K562 (cell line): ENCODE measurements at regions not wholly inside any gene's neighbourhood (a gene's known extent, or its start where the extent isn't known, plus 50 kb on each side); places are given as distances from the start of the nearest gene placed in this dataset.

Experiments
- ATAC-seq: fragments of 200-7000 bp; cut with Tn5 transposase; 3 replicates; pipeline ENCODE4 v1.9.1; 2020; ENCODE audit warnings: moderate library complexity
- BruUV-seq: library from RNA; stranded (reverse); fragments of 400-500 nt; replicated peaks from 2 replicates; lab custom pipeline; 2021; lab: Mats Ljungman, UMichigan
- CTCF ChIA-PET: fragments of 300-600 bp; formaldehyde crosslinking; extraction: SDS; loops from one replicate; lab custom pipeline; 2021; ENCODE audit warnings: low intra/inter-chr PET ratio; lab: Yijun Ruan, JAX
- POLR2A ChIA-PET: fragments of 300-600, 350-650 bp; sonication (Branson Sonifier 250); formaldehyde crosslinking; extraction: SDS; loops from one replicate; lab custom pipeline; 2021; ENCODE audit warnings: antibody characterized with exemption, inconsistent platforms; lab: Yijun Ruan, JAX
- DNase-seq, 4 experiments: peaks; one replicate each; pipeline versions ENCODE4 v3.0.0 to v3.0.0-alpha.2; 2011 to 2018; ENCODE audit warnings: low spot score in 3 of 4, mixed read lengths in 3 of 4; ENCODE audit errors: extremely low read depth in 1 of 4
- FAIRE-seq: peaks from 2 replicates; lab custom pipeline; 2011; peaks lifted over from hg19 to GRCh38; lab: Jason Lieb, UNC
- H2AFZ ChIP-seq: 2 replicates; pipeline ENCODE4 v1.6.0; 2011; ENCODE audit warnings: low read depth, low read length, control low read depth, inconsistent platforms
- H3K27ac ChIP-seq: fragments of 200-600 bp; 3 replicates; pipeline ENCODE4 v1.8.0; 2011; ENCODE audit warnings: low read depth, mild to moderate bottlenecking, control low read depth, inconsistent platforms, low read length, moderate library complexity, mixed read lengths; ENCODE audit errors: extremely low read depth
- H3K27me3 ChIP-seq, 2 experiments: fragments of 300-600 bp in 1 of 2; 2 replicates in 1 of 2; 3 replicates in 1 of 2; pipeline versions ENCODE4 v1.6.0 to v1.8.0; 2011; ENCODE audit warnings: inconsistent platforms in 2 of 2, low read length in 2 of 2, mild to moderate bottlenecking in 1 of 2, mixed read lengths in 1 of 2, moderate library complexity in 1 of 2; ENCODE audit not compliant: control insufficient read depth in 2 of 2, insufficient read depth in 2 of 2
- H3K36me3 ChIP-seq: fragments of 300-600 bp; 3 replicates; pipeline ENCODE4 v1.8.0; 2011; ENCODE audit warnings: mild to moderate bottlenecking, low read length, inconsistent platforms; ENCODE audit not compliant: control insufficient read depth, insufficient read depth
- H3K4me1 ChIP-seq, 2 experiments: fragments of 200-600 bp in 1 of 2; replicated peaks in 1 of 2; 2 replicates in 1 of 2; 3 replicates in 1 of 2; pipeline versions ENCODE4 v1.5.1 to v1.8.0; 2011; ENCODE audit warnings: inconsistent platforms in 2 of 2, low read length in 2 of 2, mild to moderate bottlenecking in 1 of 2, mixed read lengths in 1 of 2, moderate library complexity in 1 of 2; ENCODE audit not compliant: control insufficient read depth in 2 of 2, insufficient read depth in 2 of 2
- H3K4me2 ChIP-seq: 2 replicates; pipeline ENCODE4 v1.6.1; 2011; ENCODE audit warnings: low read length, control low read depth, inconsistent platforms, mixed read lengths; ENCODE audit not compliant: insufficient read depth
- H3K4me3 ChIP-seq: fragments of 200-600 bp; sonication (generic), shearing (Covaris generic); 2 replicates; pipeline ENCODE4 v1.5.1; 2016; ENCODE audit warnings: control low read depth, inconsistent platforms
- H3K79me2 ChIP-seq: fragments of 200-600 bp; 3 replicates; pipeline ENCODE4 v1.8.0; 2011; ENCODE audit warnings: low read length, inconsistent platforms; ENCODE audit not compliant: control insufficient read depth, insufficient read depth
- H3K9ac ChIP-seq, 2 experiments: 2 replicates each; pipeline versions ENCODE4 v1.6.0 to v1.6.1; 2011; ENCODE audit warnings: low read depth in 2 of 2, low read length in 2 of 2, control low read depth in 1 of 2, inconsistent platforms in 1 of 2, mild to moderate bottlenecking in 1 of 2, mixed read lengths in 1 of 2; ENCODE audit not compliant: insufficient read depth in 1 of 2
- H3K9me1 ChIP-seq: one replicate; pipeline ENCODE4 v1.6.0; 2011; ENCODE audit warnings: inconsistent platforms, mild to moderate bottlenecking, low read length, moderate library complexity; ENCODE audit not compliant: control insufficient read depth, insufficient read depth
- H3K9me3 ChIP-seq: replicated peaks from 2 replicates; pipeline ENCODE4 v1.5.1; 2011; ENCODE audit warnings: low read depth, low read length, inconsistent platforms; ENCODE audit not compliant: control insufficient read depth, insufficient read depth
- H4K20me1 ChIP-seq: replicated peaks from 2 replicates; pipeline ENCODE4 v1.6.1; 2011; ENCODE audit warnings: low read length, inconsistent platforms, mixed read lengths; ENCODE audit not compliant: control insufficient read depth, insufficient read depth
- ASH1L ChIP-seq: fragments of 450-650 bp; IDR thresholded peaks from 2 replicates; pipeline ENCODE4 v1.6.1; 2018; ENCODE audit warnings: borderline replicate concordance, mild to moderate bottlenecking, low read depth; ENCODE audit not compliant: partially characterized antibody
- FOXJ3 ChIP-seq: sonication (generic); formaldehyde crosslinking; IDR thresholded peaks from 2 replicates; pipeline ENCODE4 v1.4.0; 2020; ENCODE audit warnings: mild to moderate bottlenecking, missing genetic modification reagents
- HDAC6 ChIP-seq: IDR thresholded peaks from 2 replicates; pipeline ENCODE4 v1.6.1; 2012; ENCODE audit warnings: low read depth, mild to moderate bottlenecking, control low read depth, inconsistent platforms, low read length, moderate library complexity
- PHTF2 ChIP-seq: fragments of 250-450 bp; sonication (Bioruptor Pico); IDR thresholded peaks from 2 replicates; pipeline ENCODE4 v1.5.0; 2021; ENCODE audit warnings: mild to moderate bottlenecking
- ZFP36 ChIP-seq: fragments of 150-350 bp; IDR thresholded peaks from 2 replicates; pipeline ENCODE4 v1.6.1; 2018; ENCODE audit warnings: low read length, low read depth; ENCODE audit not compliant: partially characterized antibody
- ZNF384 ChIP-seq: IDR thresholded peaks from 2 replicates; pipeline ENCODE4 v1.6.1; 2012; ENCODE audit warnings: low read depth, low read length, improper control_type of control experiment
- ZNF584 ChIP-seq: fragments of 200-800 bp; sonication (Bioruptor generic); IDR thresholded peaks from 2 replicates; pipeline ENCODE4 v1.6.1; 2016; ENCODE audit warnings: low read depth, mild to moderate bottlenecking, missing genetic modification characterization, missing compliant biosample characterization
- WGBS: fragments of 100-300 bp; shearing (Covaris generic); methylation state at CpG from one replicate; pipeline ENCODE4 v1.1.6; 2016; ENCODE audit warnings: low coverage, mixed read lengths; ENCODE audit not compliant: insufficient coverage; ENCODE audit errors: missing lambda C conversion rate; 5-methylcytosine and 5-hydroxymethylcytosine counted together
- in situ Hi-C: fragments of 300-500 bp; cut with MboI; formaldehyde crosslinking; loops from 4 replicates; pipeline ENCODE4 v1.15.0; 2018; ENCODE audit warnings: inconsistent platforms, mixed read lengths
- intact Hi-C: fragments of 100-400 bp; cut with micrococcal nuclease; formaldehyde crosslinking; loops from 2 replicates; pipeline ENCODE4 v1.14.2; 2022

DNA sequence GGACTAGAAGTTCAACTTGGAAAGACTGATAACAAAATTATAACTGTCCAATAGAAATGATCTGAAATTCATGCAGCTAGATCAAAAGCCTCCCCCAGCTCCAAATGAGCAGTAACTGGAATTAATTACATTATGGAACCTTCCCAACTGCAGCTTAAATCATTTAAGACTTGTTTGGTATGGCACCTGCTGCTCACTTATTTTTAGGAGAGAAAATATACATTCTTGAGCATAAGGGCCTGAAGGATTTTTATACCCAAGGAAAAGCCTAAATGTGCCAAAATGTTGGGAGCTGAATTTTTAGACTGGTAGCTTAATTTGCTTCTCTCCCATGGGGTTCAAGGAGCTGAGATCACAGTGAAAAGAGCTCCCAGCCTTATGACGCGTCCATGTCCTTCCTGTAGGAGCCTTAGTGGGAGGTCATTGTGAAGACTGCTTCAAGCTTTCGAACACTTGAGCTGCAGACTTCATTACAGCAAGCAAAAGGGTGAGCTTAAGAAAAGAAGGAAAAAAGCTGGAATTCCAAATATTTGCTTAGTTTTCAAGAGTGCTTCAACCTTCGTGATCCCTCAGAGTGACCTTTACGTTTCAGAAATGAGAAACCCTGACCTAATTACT, 276.0 kb downstream of the DMAC1 start:
- FAIRE-seq (no peak), DNase-seq (no peak), ATAC-seq (no peak)
- in situ Hi-C loops (no loop called here), intact Hi-C loops (no loop called here)
- TF ChIP-seq HDAC6 (no peak), ASH1L (no peak), ZFP36 (no peak), PHTF2 (CRISPR knock-in tag) (no peak)
- Histone ChIP-seq H3K27ac (no peak overlapping the region), H3K27me3 (no peaks in the 10 kb centered on the region), H2AFZ (no peak overlapping the region), H3K36me3 (no peaks in the 10 kb centered on the region), H3K9ac (no peak overlapping the region), H4K20me1 (no peaks in the 10 kb centered on the region), H3K9me1 (no peaks in the 10 kb centered on the region), H3K79me2 (no peaks in the 10 kb centered on the region), H3K9me3 (no peaks in the 10 kb centered on the region), H3K4me2 (no peak overlapping the region), H3K4me1 (no peaks in the 10 kb centered on the region), H3K4me3 (no peak overlapping the region)
- ChIA-PET POLR2A (no interaction called here), CTCF (no interaction called here)
- no TSS peak for BruUV-seq
- WGBS, result 0% methylated on average over 5 of the region's 5 CpGs

DNA sequence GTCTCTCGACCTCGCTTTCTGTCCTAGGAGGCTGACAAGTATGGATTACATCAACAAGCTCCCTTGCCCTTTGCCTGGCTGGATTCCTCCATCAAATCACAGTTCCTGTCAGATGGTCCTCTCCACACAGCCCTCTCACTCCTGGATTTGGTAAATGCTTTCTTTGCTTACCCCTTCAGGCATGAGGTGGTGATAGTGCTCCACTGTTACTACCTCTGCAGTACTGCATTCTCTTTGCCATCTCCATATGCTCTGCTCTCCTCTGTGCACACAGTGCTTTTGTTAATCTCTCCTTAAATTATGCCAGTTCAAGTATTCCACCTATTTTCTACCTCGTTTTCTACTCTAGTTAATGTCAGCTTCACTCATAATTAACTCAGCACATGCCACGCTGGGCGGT, 279.2 kb downstream of the DMAC1 start:
- WGBS, result 0% methylated on average over 5 of the region's 5 CpGs
- no peak for TF ChIP-seq FOXJ3 (CRISPR knock-in tag)
- no peak for TF ChIP-seq ZNF584 (CRISPR knock-in tag)
- TF ChIP-seq ZNF384, result no peak
- Histone ChIP-seq H3K36me3 (no peaks in the 10 kb centered on the region), H3K27me3 (no peaks in the 10 kb centered on the region), H3K9ac (no peak overlapping the region), H3K4me3 (no peak overlapping the region), H3K79me2 (no peaks in the 10 kb centered on the region), H3K9me1 (no peaks in the 10 kb centered on the region), H3K4me2 (no peak overlapping the region), H3K4me1 (no peaks in the 10 kb centered on the region), H4K20me1 (no peaks in the 10 kb centered on the region), H3K27ac (no peak overlapping the region), H2AFZ (no peak overlapping the region), H3K9me3 (no peaks in the 10 kb centered on the region)
- CTCF ChIA-PET, result no interaction called here
- intact Hi-C loops (no loop called here), in situ Hi-C loops (no loop called here)
- POLR2A ChIA-PET, result no interaction called here
- FAIRE-seq (no peak), DNase-seq (no peak), ATAC-seq (no peak)
- BruUV-seq, result no TSS peak
